H1 (cell line): ENCODE measurements at regions not wholly inside any gene's neighbourhood (a gene's known extent, or its start where the extent isn't known, plus 50 kb on each side); places are given as distances from the start of the nearest gene placed in this dataset.

ENCODE experiments used
- CTCF ChIA-PET: fragments of 300-600 bp; sonication (Branson Sonifier 250); formaldehyde crosslinking; loops from one replicate; lab custom pipeline; 2021; ENCODE audit not compliant: partially characterized antibody; lab: Charles Lee
- POLR2A ChIA-PET: fragments of 300-600 bp; sonication (Branson Sonifier 250); formaldehyde crosslinking; loops from one replicate; lab custom pipeline; 2021; ENCODE audit warnings: inconsistent platforms; ENCODE audit not compliant: partially characterized antibody; lab: Charles Lee
- DNase-seq, 2 experiments: peaks; one replicate each; pipeline versions ENCODE4 v3.0.0 to v3.0.0-alpha.2; 2010 to 2022; ENCODE audit warnings: low spot score in 2 of 2, low read depth in 1 of 2, mixed read lengths in 1 of 2
- FAIRE-seq: peaks from 2 replicates; lab custom pipeline; 2011; peaks lifted over from hg19 to GRCh38; lab: Jason Lieb, UNC
- H2AFZ ChIP-seq: 2 replicates; pipeline ENCODE4 v1.8.1; 2012; ENCODE audit warnings: low read length, inconsistent platforms
- H2AK5ac ChIP-seq: 2 replicates; pipeline ENCODE4 v1.6.1; 2013; ENCODE audit warnings: low read depth, low read length
- H2BK120ac ChIP-seq: replicated peaks from 2 replicates; pipeline ENCODE3; 2013; ENCODE audit warnings: low read depth, low read length, inconsistent platforms
- H2BK12ac ChIP-seq: 2 replicates; pipeline ENCODE4 v1.6.1; 2013; ENCODE audit warnings: low read depth, low read length
- H2BK15ac ChIP-seq: 2 replicates; pipeline ENCODE4 v1.6.1; 2013; ENCODE audit warnings: low read length
- H2BK20ac ChIP-seq: 2 replicates; pipeline ENCODE4 v1.6.1; 2013; ENCODE audit warnings: low read length
- H2BK5ac ChIP-seq: 2 replicates; pipeline ENCODE4 v1.6.1; 2013; ENCODE audit warnings: low read depth, low read length
- H3K14ac ChIP-seq: 2 replicates; pipeline ENCODE4 v1.6.1; 2013; ENCODE audit warnings: inconsistent platforms; ENCODE audit not compliant: insufficient read length
- H3K18ac ChIP-seq: 2 replicates; pipeline ENCODE4 v1.6.1; 2013; ENCODE audit warnings: low read length; ENCODE audit errors: extremely low read depth
- H3K23ac ChIP-seq: 2 replicates; pipeline ENCODE4 v1.6.1; 2013; ENCODE audit warnings: inconsistent platforms; ENCODE audit not compliant: insufficient read length
- H3K23me2 ChIP-seq: 2 replicates; pipeline ENCODE4 v1.6.1; 2013; ENCODE audit warnings: low read depth, low read length
- H3K27ac ChIP-seq: 2 replicates; pipeline ENCODE4 v1.6.1; 2011; ENCODE audit warnings: low read depth, low read length, inconsistent platforms
- H3K27me3 ChIP-seq, 4 experiments: replicated peaks in 1 of 4; 1 replicate in 1 of 4; 2 replicates in 3 of 4; pipeline versions ENCODE4 v1.6.1 to v1.8.1; 2011 to 2013; ENCODE audit warnings: low read length in 3 of 4, mild to moderate bottlenecking in 3 of 4, inconsistent platforms in 2 of 4, mixed read lengths in 2 of 4, moderate library complexity in 1 of 4; ENCODE audit not compliant: control insufficient read depth in 3 of 4, insufficient read depth in 3 of 4; ENCODE audit errors: extremely low read depth in 1 of 4
- H3K36me3 ChIP-seq, 4 experiments: 2 replicates each; pipeline versions ENCODE4 v1.6.1 to v1.8.1; 2011 to 2013; ENCODE audit warnings: mild to moderate bottlenecking in 4 of 4, low read length in 3 of 4, moderate library complexity in 2 of 4, control low read depth in 1 of 4, inconsistent platforms in 1 of 4; ENCODE audit not compliant: insufficient read depth in 4 of 4, control insufficient read depth in 2 of 4
- H3K4ac ChIP-seq: replicated peaks from 2 replicates; pipeline ENCODE3; 2013; ENCODE audit warnings: low read length, low read depth, mixed read lengths, inconsistent platforms; ENCODE audit not compliant: insufficient read length
- H3K4me1 ChIP-seq, 4 experiments: replicated peaks in 1 of 4; 1 replicate in 1 of 4; 2 replicates in 3 of 4; pipeline versions ENCODE4 v1.6.1 to v1.8.1; 2011 to 2013; ENCODE audit warnings: low read length in 3 of 4, inconsistent platforms in 2 of 4, mixed read lengths in 1 of 4; ENCODE audit not compliant: insufficient read depth in 4 of 4, control insufficient read depth in 3 of 4
- H3K4me2 ChIP-seq, 2 experiments: 2 replicates each; pipeline versions ENCODE4 v1.6.1 to v1.8.1; 2011 to 2013; ENCODE audit warnings: low read depth in 2 of 2, low read length in 2 of 2, control low read depth in 1 of 2, inconsistent platforms in 1 of 2, mild to moderate bottlenecking in 1 of 2; ENCODE audit not compliant: insufficient read depth in 1 of 2
- H3K4me3 ChIP-seq, 4 experiments: fragments of 200-600, 300-600 bp in 1 of 4; sonication (generic), shearing (Covaris generic), sonication (Bioruptor Twin) in 1 of 4; 2 replicates each; pipeline versions ENCODE4 v1.5.1 to v1.8.1; 2011 to 2016; ENCODE audit warnings: low read length in 4 of 4, low read depth in 3 of 4, control low read depth in 2 of 4, inconsistent platforms in 2 of 4, mild to moderate bottlenecking in 2 of 4, mixed read lengths in 1 of 4, moderate library complexity in 1 of 4; ENCODE audit not compliant: insufficient read depth in 2 of 4; ENCODE audit errors: extremely low read depth in 1 of 4
- H3K56ac ChIP-seq: replicated peaks from 2 replicates; pipeline ENCODE3; 2013; ENCODE audit warnings: low read depth, mild to moderate bottlenecking, mixed read lengths, low read length, inconsistent platforms; ENCODE audit not compliant: insufficient read length
- H3K79me1 ChIP-seq: 2 replicates; pipeline ENCODE4 v1.6.1; 2013; ENCODE audit warnings: low read depth, low read length, control low read depth
- H3K79me2 ChIP-seq, 2 experiments: 2 replicates each; pipeline versions ENCODE4 v1.6.1 to v1.8.1; 2012 to 2013; ENCODE audit warnings: low read length in 2 of 2, mild to moderate bottlenecking in 2 of 2, inconsistent platforms in 1 of 2; ENCODE audit not compliant: insufficient read depth in 2 of 2, control insufficient read depth in 1 of 2
- H3K9ac ChIP-seq, 4 experiments: replicated peaks in 1 of 4; 1 replicate in 1 of 4; 2 replicates in 3 of 4; pipeline versions ENCODE4 v1.6.1 to v1.8.1; 2011 to 2013; ENCODE audit warnings: low read depth in 3 of 4, low read length in 3 of 4, control low read depth in 2 of 4, mild to moderate bottlenecking in 2 of 4, moderate library complexity in 2 of 4, inconsistent platforms in 1 of 4; ENCODE audit errors: extremely low read depth in 1 of 4
- H3K9me3 ChIP-seq, 2 experiments: 2 replicates each; pipeline versions ENCODE4 v1.6.1 to v1.8.1; 2012 to 2013; ENCODE audit warnings: mild to moderate bottlenecking in 2 of 2, moderate library complexity in 2 of 2, control low read depth in 1 of 2, inconsistent platforms in 1 of 2, low read depth in 1 of 2, low read length in 1 of 2, mixed read lengths in 1 of 2; ENCODE audit not compliant: insufficient read depth in 2 of 2
- H4K20me1 ChIP-seq, 2 experiments: replicated peaks in 1 of 2; 2 replicates each; pipeline versions ENCODE3 to v1.8.1; 2011 to 2013; ENCODE audit warnings: inconsistent platforms in 2 of 2, low read length in 2 of 2, mild to moderate bottlenecking in 1 of 2; ENCODE audit not compliant: insufficient read depth in 2 of 2, control insufficient read depth in 1 of 2
- H4K5ac ChIP-seq: 2 replicates; pipeline ENCODE4 v1.6.1; 2013; ENCODE audit warnings: low read length, low read depth, mixed read lengths, inconsistent platforms; ENCODE audit not compliant: insufficient read length
- H4K8ac ChIP-seq: 2 replicates; pipeline ENCODE4 v1.8.0; 2013; ENCODE audit warnings: mild to moderate bottlenecking, moderate library complexity, low read length, inconsistent platforms; ENCODE audit not compliant: insufficient read depth; ENCODE audit errors: extremely low read depth
- H4K91ac ChIP-seq: replicated peaks from 2 replicates; pipeline ENCODE3; 2013; ENCODE audit warnings: low read length, mixed read lengths, inconsistent platforms; ENCODE audit not compliant: insufficient read length
- ATF3 ChIP-seq: IDR thresholded peaks from 2 replicates; pipeline ENCODE4 v1.6.1; 2011; ENCODE audit warnings: low read depth, mild to moderate bottlenecking, low read length; ENCODE audit not compliant: insufficient read depth
- CHD2 ChIP-seq: IDR thresholded peaks from 2 replicates; pipeline ENCODE4 v1.6.1; 2012; ENCODE audit warnings: low read length, improper control_type of control experiment
- GTF2F1 ChIP-seq: IDR thresholded peaks from 2 replicates; pipeline ENCODE4 v1.6.1; 2012; ENCODE audit warnings: low read depth, low read length, improper control_type of control experiment, borderline replicate concordance
- JUN ChIP-seq: IDR thresholded peaks from 2 replicates; pipeline ENCODE4 v1.6.1; 2011; ENCODE audit warnings: low read depth, mild to moderate bottlenecking, improper control_type of control experiment, low read length
- KDM4A ChIP-seq: IDR thresholded peaks from one replicate; pipeline ENCODE4 v1.7.1; 2012; ENCODE audit warnings: low read depth, mild to moderate bottlenecking, moderate library complexity, low read length, inconsistent platforms; ENCODE audit not compliant: severe bottlenecking
- NANOG ChIP-seq: IDR thresholded peaks from 2 replicates; pipeline ENCODE4 v1.6.1; 2011; ENCODE audit warnings: low read length, low read depth, mild to moderate bottlenecking, inconsistent platforms; ENCODE audit not compliant: insufficient read depth, poor library complexity, severe bottlenecking
- POU5F1 ChIP-seq: IDR thresholded peaks from 2 replicates; pipeline ENCODE4 v1.6.1; 2011; ENCODE audit warnings: low read depth, mild to moderate bottlenecking, low read length, moderate library complexity
- RAD21 ChIP-seq, 2 experiments: IDR thresholded peaks in 1 of 2; conservative IDR thresholded peaks in 1 of 2; 2 replicates each; pipeline ENCODE4 v1.6.1; 2011; ENCODE audit warnings: low read depth in 2 of 2, low read length in 2 of 2, improper control_type of control experiment in 1 of 2, inconsistent platforms in 1 of 2, mild to moderate bottlenecking in 1 of 2, moderate library complexity in 1 of 2
- RFX5 ChIP-seq: IDR thresholded peaks from 2 replicates; pipeline ENCODE4 v1.6.1; 2011; ENCODE audit warnings: low read depth, low read length, improper control_type of control experiment, borderline replicate concordance
- RXRA ChIP-seq: IDR thresholded peaks from 2 replicates; pipeline ENCODE4 v1.6.1; 2011; ENCODE audit warnings: low read depth, mild to moderate bottlenecking, low read length, moderate library complexity; ENCODE audit not compliant: insufficient read depth
- SRF ChIP-seq: IDR thresholded peaks from 2 replicates; pipeline ENCODE4 v1.6.1; 2011; ENCODE audit warnings: mild to moderate bottlenecking, low read depth, low read length, moderate library complexity
- SUZ12 ChIP-seq: fragments of 200-600 bp; sonication (generic); IDR thresholded peaks from 2 replicates; pipeline ENCODE4 v1.6.1; 2012; ENCODE audit warnings: mild to moderate bottlenecking, inconsistent platforms, low read length, moderate library complexity, mixed read lengths
- YY1 ChIP-seq: IDR thresholded peaks from 2 replicates; pipeline ENCODE4 v1.6.1; 2011; ENCODE audit warnings: low read depth, mild to moderate bottlenecking, low read length
- WGBS, 2 experiments: shearing (Covaris generic) in 1 of 2; methylation state at CpG; one replicate each; pipeline versions ENCODE4 v1.1.6 to v1.1.7; 2013 to 2015; ENCODE audit warnings: low lambda C conversion rate in 2 of 2, mixed read lengths in 2 of 2, inconsistent platforms in 1 of 2, low coverage in 1 of 2, missing lambda C conversion rate in 1 of 2; ENCODE audit not compliant: insufficient replicate concordance in 2 of 2, insufficient coverage in 1 of 2, insufficient read length in 1 of 2; ENCODE audit errors: extremely low coverage in 1 of 2, missing lambda C conversion rate in 1 of 2; 5-methylcytosine and 5-hydroxymethylcytosine counted together

- Histone ChIP-seq H3K27ac (no peak overlapping the region), H3K4me2 (no peak overlapping the region), H4K91ac (no peak overlapping the region), H3K9me3 (no peaks in the 10 kb centered on the region), H2BK120ac (no peak overlapping the region), H3K4me1 (no peaks in the 10 kb centered on the region), H3K18ac (no peak overlapping the region), H3K4ac (no peak overlapping the region), H3K36me3 (no peaks in the 10 kb centered on the region), H3K4me3 (no peak overlapping the region), H4K8ac (no peak overlapping the region), H3K56ac (no peak overlapping the region), H2AFZ (peak overlapping the region; percentile 94), H3K27me3 (no peaks in the 10 kb centered on the region), H3K9ac (no peak overlapping the region), H4K5ac (no peak overlapping the region), H3K23ac (no peak overlapping the region), H2BK12ac (no peak overlapping the region), H3K14ac (no peak overlapping the region), H2BK20ac (no peak overlapping the region), H4K20me1 (no peaks in the 10 kb centered on the region), H3K79me1 (no peaks in the 10 kb centered on the region), H3K23me2 (no peaks in the 10 kb centered on the region), H2BK5ac (no peak overlapping the region), H2BK15ac (no peak overlapping the region), H3K79me2 (no peaks in the 10 kb centered on the region), H2AK5ac (no peak overlapping the region)
- no peak for FAIRE-seq
- ChIA-PET POLR2A (interaction anchor here (0.6 kb wide), 1 partner anchor 1203 kb away, joined by 3 read pairs; no protein-coding TSS in a partner anchor), CTCF (interaction anchor here (1.2 to 1.3 kb wide), 2 partner anchors 15 to 18 kb away, joined by 3 read pairs; no protein-coding TSS in a partner anchor)
- 88 to 100% methylated on average over 1 to 3 of the region's 3 CpGs for WGBS, 2 experiments
- DNase-seq: no peak
- TF ChIP-seq YY1: no peak
- TF ChIP-seq SRF: no peak
- no peak for TF ChIP-seq SUZ12
- no peak for TF ChIP-seq RAD21 (IDR thresholded peaks at IDR 0.05 in 1 of 2, conservative IDR thresholded peaks at IDR 0.05 in 1 of 2; ENCODE audit: low read depth in 2 of 2, low read length in 2 of 2)
- TF ChIP-seq RFX5: no peak
- TF ChIP-seq ATF3: no peak
- TF ChIP-seq POU5F1: no peak
- TF ChIP-seq GTF2F1: no peak
- no peak for TF ChIP-seq NANOG
- TF ChIP-seq RXRA: no peak
- no peak for TF ChIP-seq CHD2
- TF ChIP-seq JUN: no peak
- no peak for TF ChIP-seq KDM4A
Observed at GRCh38 chr1:82371844-82372498, 571.2 kb downstream of the ADGRL2 start.
